Naive thymus-derived CD4-positive, alpha-beta T cell (primary cell): ENCODE measurements at regions not wholly inside any gene's neighbourhood (a gene's known extent, or its start where the extent isn't known, plus 50 kb on each side); places are given as distances from the start of the nearest gene placed in this dataset.
"Not testable (repeated sequence)": the region's sequence is repeated elsewhere in the genome, so short reads cannot be mapped to it uniquely, and the experiment has no call there.

Experiments used
- ATAC-seq: fragments of 150-1000 bp; cut with Tn5 transposase; 2 replicates; pipeline ENCODE4 v1.10.0; 2021; ENCODE audit warnings: mild to moderate bottlenecking, moderate library complexity
- CTCF ChIA-PET: fragments of 350-600 bp; sonication (Branson Sonifier 250); formaldehyde crosslinking; loops from one replicate; lab custom pipeline; 2021; ENCODE audit warnings: antibody characterized with exemption; lab: Charles Lee
- POLR2A ChIA-PET: fragments of 350-600 bp; sonication (Branson Sonifier 250); formaldehyde crosslinking; loops from one replicate; lab custom pipeline; 2021; ENCODE audit warnings: antibody characterized with exemption, inconsistent platforms; lab: Charles Lee
- DNase-seq, 9 donors: peaks; one replicate each; pipeline versions ENCODE4 v3.0.0 to v3.0.0-alpha.2; 2020 to 2022; ENCODE audit warnings: mixed read lengths in 1 of 9
- H3K27ac ChIP-seq: one replicate; pipeline ENCODE4 v1.7.0; 2013; ENCODE audit warnings: mild to moderate bottlenecking, low read depth, low read length, moderate library complexity
- H3K27me3 ChIP-seq, 2 donors: one replicate each; pipeline ENCODE4 v1.7.0; 2013; ENCODE audit warnings: low read length in 2 of 2, mild to moderate bottlenecking in 2 of 2, moderate library complexity in 2 of 2; ENCODE audit not compliant: control insufficient read depth in 2 of 2, insufficient read depth in 2 of 2
- H3K36me3 ChIP-seq, 3 experiments: 1 replicate in 2 of 3; 2 replicates in 1 of 3; pipeline ENCODE4 v1.7.0; 2013; ENCODE audit warnings: low read length in 3 of 3, mild to moderate bottlenecking in 3 of 3, moderate library complexity in 1 of 3; ENCODE audit not compliant: insufficient read depth in 3 of 3, control insufficient read depth in 2 of 3
- H3K4me1 ChIP-seq, 2 donors: one replicate each; pipeline ENCODE4 v1.7.0; 2013; ENCODE audit warnings: low read length in 2 of 2, mild to moderate bottlenecking in 2 of 2, moderate library complexity in 1 of 2; ENCODE audit not compliant: control insufficient read depth in 2 of 2, insufficient read depth in 2 of 2
- H3K4me3 ChIP-seq: 2 replicates; pipeline ENCODE4 v1.7.0; 2013; ENCODE audit warnings: mild to moderate bottlenecking, low read length
- H3K9me3 ChIP-seq, 3 experiments: 1 replicate in 2 of 3; 2 replicates in 1 of 3; pipeline ENCODE4 v1.7.0; 2013; ENCODE audit warnings: low read length in 3 of 3; ENCODE audit not compliant: control insufficient read depth in 2 of 3
- H3K27ac Mint-ChIP-seq, 9 donors: one replicate each; pipeline ENCODE4 v1.8.0; 2020 to 2022; ENCODE audit warnings: mixed read lengths in 9 of 9, mild to moderate bottlenecking in 8 of 9, moderate library complexity in 5 of 9, inconsistent platforms in 2 of 9
- H3K27me3 Mint-ChIP-seq, 5 donors: one replicate each; pipeline ENCODE4 v1.8.0; 2021 to 2022; ENCODE audit warnings: mixed read lengths in 5 of 5, mild to moderate bottlenecking in 1 of 5
- H3K36me3 Mint-ChIP-seq, 5 donors: one replicate each; pipeline ENCODE4 v1.8.0; 2020 to 2022; ENCODE audit warnings: mixed read lengths in 5 of 5, mild to moderate bottlenecking in 3 of 5, inconsistent platforms in 1 of 5
- H3K4me1 Mint-ChIP-seq, 7 donors: one replicate each; pipeline ENCODE4 v1.8.0; 2020 to 2022; ENCODE audit warnings: mixed read lengths in 7 of 7, mild to moderate bottlenecking in 3 of 7, inconsistent platforms in 1 of 7
- H3K4me3 Mint-ChIP-seq, 10 donors: one replicate each; pipeline ENCODE4 v1.8.0; 2020 to 2022; ENCODE audit warnings: mild to moderate bottlenecking in 10 of 10, mixed read lengths in 10 of 10, moderate library complexity in 6 of 10, inconsistent platforms in 2 of 10
- H3K9me3 Mint-ChIP-seq, 11 donors: one replicate each; pipeline ENCODE4 v1.8.0; 2020 to 2022; ENCODE audit warnings: mixed read lengths in 11 of 11, mild to moderate bottlenecking in 4 of 11, inconsistent platforms in 1 of 11, moderate library complexity in 1 of 11
- intact Hi-C, 2 donors: fragments of 100-400 bp; cut with micrococcal nuclease; formaldehyde crosslinking; loops; one replicate each; pipeline ENCODE4 v1.15.1; 2023

- Histone ChIP-seq H3K27me3 (no peaks in the 10 kb centered on the region), H3K27ac (no peak overlapping the region), H3K9me3 (no peaks in the 10 kb centered on the region), H3K4me3 (no peak overlapping the region), H3K36me3 (no peaks in the 10 kb centered on the region), H3K4me1 (no peaks in the 10 kb centered on the region)
- no peak overlapping the region for H3K4me3 Mint-ChIP-seq
- H3K4me1 Mint-ChIP-seq = no peaks in the 10 kb centered on the region
- no peaks in the 10 kb centered on the region for H3K27me3 Mint-ChIP-seq
- CTCF ChIA-PET = no interaction called here
- peaks cover 0 to 12% (median 2%) of the 10 kb centered on the region in 11 donors for H3K9me3 Mint-ChIP-seq
- intact Hi-C loops = no loop called here
- no peak overlapping the region for H3K27ac Mint-ChIP-seq
- H3K36me3 Mint-ChIP-seq = no peaks in the 10 kb centered on the region
- DNase-seq = no peak
- POLR2A ChIA-PET = no interaction called here
- ATAC-seq = no peak
Observed at GRCh38 chr1:96104506-96104905, 617.1 kb upstream of the PTBP2 start.

- ATAC-seq (no peak), DNase-seq (no peak)
- Mint-ChIP-seq H3K27me3 (no peaks in the 10 kb centered on the region), H3K36me3 (no peaks in the 10 kb centered on the region), H3K4me3 (no peak overlapping the region), H3K27ac (no peak overlapping the region), H3K4me1 (no peaks in the 10 kb centered on the region), H3K9me3 (peaks cover 0 to 12% (median under 1%) of the 10 kb centered on the region in 11 donors)
- ChIA-PET POLR2A (no interaction called here), CTCF (no interaction called here)
- Histone ChIP-seq H3K4me1 (no peaks in the 10 kb centered on the region), H3K9me3 (no peaks in the 10 kb centered on the region), H3K27me3 (no peaks in the 10 kb centered on the region), H3K27ac (no peak overlapping the region), H3K4me3 (no peak overlapping the region), H3K36me3 (no peaks in the 10 kb centered on the region)
- intact Hi-C loops = no loop called here
Observed at GRCh38 chr1:96104906-96105305, 616.7 kb upstream of the PTBP2 start.

GRCh38 chr1:96116731-96117130, 604.9 kb upstream of the PTBP2 start:
- Histone ChIP-seq H3K4me3 (no peak overlapping the region), H3K27me3 (no peaks in the 10 kb centered on the region), H3K36me3 (no peaks in the 10 kb centered on the region), H3K9me3 (no peaks in the 10 kb centered on the region), H3K27ac (no peak overlapping the region), H3K4me1 (no peaks in the 10 kb centered on the region)
- Mint-ChIP-seq H3K9me3 (peaks cover 0 to 5% (median 2%) of the 10 kb centered on the region in 11 donors), H3K27ac (no peak overlapping the region), H3K4me1 (no peaks in the 10 kb centered on the region), H3K36me3 (no peaks in the 10 kb centered on the region), H3K4me3 (no peak overlapping the region), H3K27me3 (no peaks in the 10 kb centered on the region)
- POLR2A ChIA-PET = no interaction called here
- CTCF ChIA-PET = no interaction called here
- DNase-seq (no peak), ATAC-seq (no peak)
- intact Hi-C loops = no loop called here

- no peaks in the 10 kb centered on the region for H3K4me1 ChIP-seq
- no peaks in the 10 kb centered on the region for H3K36me3 Mint-ChIP-seq
- intact Hi-C loops = no loop called here
- no peaks in the 10 kb centered on the region for H3K9me3 ChIP-seq
- H3K27me3 Mint-ChIP-seq = no peaks in the 10 kb centered on the region
- no peak overlapping the region for H3K4me3 ChIP-seq
- ChIA-PET POLR2A (no interaction called here), CTCF (no interaction called here)
- H3K36me3 ChIP-seq = no peaks in the 10 kb centered on the region
- H3K9me3 Mint-ChIP-seq = peaks cover 0 to 6% (median under 1%) of the 10 kb centered on the region in 11 donors
- DNase-seq = no peak
- H3K27me3 ChIP-seq = no peaks in the 10 kb centered on the region
- H3K4me3 Mint-ChIP-seq = no peak overlapping the region
- ATAC-seq = no peak
- H3K27ac Mint-ChIP-seq = no peak overlapping the region
- no peaks in the 10 kb centered on the region for H3K4me1 Mint-ChIP-seq
- H3K27ac ChIP-seq = no peak overlapping the region
Observed at GRCh38 chr1:96130432-96130831, 591.2 kb upstream of the PTBP2 start.

- H3K9me3 Mint-ChIP-seq = peaks cover 4 to 36% (median 9%) of the 10 kb centered on the region in 11 donors
- Histone ChIP-seq H3K9me3 (no peaks in the 10 kb centered on the region), H3K36me3 (no peaks in the 10 kb centered on the region), H3K4me1 (no peaks in the 10 kb centered on the region), H3K4me3 (no peak overlapping the region), H3K27me3 (no peaks in the 10 kb centered on the region), H3K27ac (no peak overlapping the region)
- ATAC-seq (no peak), DNase-seq (no peak)
- H3K4me3 Mint-ChIP-seq = no peak overlapping the region
- intact Hi-C loops = no loop called here
- no peaks in the 10 kb centered on the region for H3K4me1 Mint-ChIP-seq
- POLR2A ChIA-PET = no interaction called here
- no peaks in the 10 kb centered on the region for H3K27me3 Mint-ChIP-seq
- no peak overlapping the region for H3K27ac Mint-ChIP-seq
- CTCF ChIA-PET = no interaction called here
- H3K36me3 Mint-ChIP-seq = no peaks in the 10 kb centered on the region
Observed at GRCh38 chr1:96144636-96145035, 576.9 kb upstream of the PTBP2 start.

GRCh38 chr1:96145492-96145891, 576.1 kb upstream of the PTBP2 start:
- Mint-ChIP-seq H3K27me3 (no peaks in the 10 kb centered on the region), H3K27ac (no peak overlapping the region), H3K36me3 (no peaks in the 10 kb centered on the region), H3K9me3 (peaks cover 6 to 40% (median 11%) of the 10 kb centered on the region in 11 donors), H3K4me3 (no peak overlapping the region), H3K4me1 (no peaks in the 10 kb centered on the region)
- no peak overlapping the region for H3K27ac ChIP-seq
- no peak overlapping the region for H3K4me3 ChIP-seq
- CTCF ChIA-PET = no interaction called here
- no peaks in the 10 kb centered on the region for H3K36me3 ChIP-seq
- ATAC-seq = no peak
- no peaks in the 10 kb centered on the region for H3K27me3 ChIP-seq
- intact Hi-C loops = no loop called here
- DNase-seq = no peak
- POLR2A ChIA-PET = no interaction called here
- H3K4me1 ChIP-seq = no peaks in the 10 kb centered on the region
- H3K9me3 ChIP-seq = no peaks in the 10 kb centered on the region

- H3K27me3 ChIP-seq, H3K4me3 ChIP-seq, DNase-seq, H3K27ac Mint-ChIP-seq, intact Hi-C loops, POLR2A ChIA-PET, ATAC-seq, H3K36me3 Mint-ChIP-seq, H3K4me3 Mint-ChIP-seq, H3K27me3 Mint-ChIP-seq, H3K27ac ChIP-seq, H3K4me1 ChIP-seq, H3K4me1 Mint-ChIP-seq, CTCF ChIA-PET, H3K36me3 ChIP-seq: not testable (repeated sequence)
- peaks cover 0 to 64% (median 9%) of the 10 kb centered on the region in 11 donors for H3K9me3 Mint-ChIP-seq
- peaks cover 0 to 13% (median 0%) of the 10 kb centered on the region in 3 experiments for H3K9me3 ChIP-seq
Observed at GRCh38 chr1:96152957-96153356, 568.6 kb upstream of the PTBP2 start.
